ENCODE measurements at regions not wholly inside any gene's neighbourhood (a gene's known extent, or its start where the extent isn't known, plus 50 kb on each side); places are given as distances from the start of the nearest gene placed in this dataset.

DNA sequence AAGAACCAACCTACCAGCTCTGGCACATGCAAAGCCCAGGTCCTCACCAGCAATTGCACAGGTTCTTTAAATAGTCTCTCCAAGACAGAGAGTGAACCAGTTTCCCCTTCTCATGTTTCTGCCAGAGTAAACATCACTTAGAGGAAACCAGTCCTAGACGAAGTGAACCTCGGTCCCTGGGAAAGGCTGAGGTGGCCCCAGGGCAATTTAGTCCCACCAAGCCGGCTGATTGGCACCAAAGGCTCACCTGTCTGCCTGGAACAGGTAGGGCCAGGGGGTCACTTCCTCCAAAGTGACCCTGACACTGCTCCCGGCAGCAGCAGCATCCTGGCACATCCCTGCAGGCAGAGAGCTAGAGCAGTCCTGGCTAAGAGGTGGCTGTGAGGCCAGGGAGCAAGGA is 122.9 kb upstream of the ZNF507 start:
- Histone ChIP-seq H3K79me2 (ENCODE audit: insufficient read depth, low read length) (no peaks in the 10 kb centered on the region), H3K4me3 (replicated peaks in 1 of 3; ENCODE audit: insufficient read depth in 1 of 3, low read depth in 2 of 3, low read length in 3 of 3) (no peak overlapping the region), H3K27me3 (ENCODE audit: control insufficient read depth in 1 of 2, insufficient read depth in 2 of 2, low read length in 2 of 2) (peaks cover 0 to 18% of the 10 kb centered on the region in 2 experiments; a peak in 3 of 5 replicates), H3K4me2 (ENCODE audit: low read depth, low read length) (no peak overlapping the region), H3K27ac (ENCODE audit: extremely low read length, insufficient read depth, low read length) (no peak overlapping the region), H3K9me3 (ENCODE audit: low read length) (no peaks in the 10 kb centered on the region), H3K9ac (ENCODE audit: insufficient read depth, low read depth, low read length) (no peak overlapping the region), H2AFZ (ENCODE audit: low read length) (no peak overlapping the region), H4K20me1 (ENCODE audit: insufficient read depth, low read length) (no peaks in the 10 kb centered on the region), H3K4me1 (ENCODE audit: insufficient read depth, low read length) (no peaks in the 10 kb centered on the region), H3K36me3 (replicated peaks in 1 of 2; ENCODE audit: control insufficient read depth in 1 of 2, insufficient read depth in 2 of 2, low read length in 2 of 2) (no peaks in the 10 kb centered on the region)
- ATAC-seq (no peak), FAIRE-seq (no peak), DNase-seq (ENCODE audit: low spot score) (no peak)
- no TSS peak for BruUV-seq (replicated peaks)
- in situ Hi-C loops (cut with HindIII; ENCODE audit: extremely low pct_ligation_motif_present, low pct_unique_long_range_greater_than_20kb): loop anchor here (5.0 kb wide), 1 partner anchor 1555 kb away; no protein-coding TSS in a partner anchor
- ChIA-PET CTCF (ENCODE audit: low intra/inter-chr PET ratio, low total read pairs) (no interaction called here), POLR2A (no interaction called here)
- intact Hi-C loops (cut with micrococcal nuclease; ENCODE audit: unreplicated experiment): loop anchor here (10.0 kb wide), 2 partner anchors 548 to 1438 kb away; no protein-coding TSS in a partner anchor
- TF ChIP-seq ZNF724P (CRISPR knock-in tag; IDR thresholded peaks at IDR 0.05; ENCODE audit: borderline replicate concordance) (no peak), ADNP (CRISPR knock-in tag; IDR thresholded peaks at IDR 0.05) (no peak), ZNF121 (CRISPR knock-in tag; IDR thresholded peaks at IDR 0.05) (no peak), JUN (CRISPR knock-in tag; IDR thresholded peaks at IDR 0.05) (no peak), ZNF468 (CRISPR knock-in tag; IDR thresholded peaks at IDR 0.05) (no peak), RBAK (CRISPR knock-in tag; IDR thresholded peaks at IDR 0.05) (no peak), ZBTB25 (CRISPR knock-in tag; IDR thresholded peaks at IDR 0.05) (no peak), ZFP62 (CRISPR knock-in tag; IDR thresholded peaks at IDR 0.05) (no peak), ZBTB1 (CRISPR knock-in tag; IDR thresholded peaks at IDR 0.05; ENCODE audit: borderline replicate concordance) (no peak), NFYB (CRISPR knock-in tag; IDR thresholded peaks at IDR 0.05) (no peak), NRL (CRISPR knock-in tag; IDR thresholded peaks at IDR 0.05; ENCODE audit: borderline replicate concordance) (no peak)
- TF ChIP-seq, protein P1, sequence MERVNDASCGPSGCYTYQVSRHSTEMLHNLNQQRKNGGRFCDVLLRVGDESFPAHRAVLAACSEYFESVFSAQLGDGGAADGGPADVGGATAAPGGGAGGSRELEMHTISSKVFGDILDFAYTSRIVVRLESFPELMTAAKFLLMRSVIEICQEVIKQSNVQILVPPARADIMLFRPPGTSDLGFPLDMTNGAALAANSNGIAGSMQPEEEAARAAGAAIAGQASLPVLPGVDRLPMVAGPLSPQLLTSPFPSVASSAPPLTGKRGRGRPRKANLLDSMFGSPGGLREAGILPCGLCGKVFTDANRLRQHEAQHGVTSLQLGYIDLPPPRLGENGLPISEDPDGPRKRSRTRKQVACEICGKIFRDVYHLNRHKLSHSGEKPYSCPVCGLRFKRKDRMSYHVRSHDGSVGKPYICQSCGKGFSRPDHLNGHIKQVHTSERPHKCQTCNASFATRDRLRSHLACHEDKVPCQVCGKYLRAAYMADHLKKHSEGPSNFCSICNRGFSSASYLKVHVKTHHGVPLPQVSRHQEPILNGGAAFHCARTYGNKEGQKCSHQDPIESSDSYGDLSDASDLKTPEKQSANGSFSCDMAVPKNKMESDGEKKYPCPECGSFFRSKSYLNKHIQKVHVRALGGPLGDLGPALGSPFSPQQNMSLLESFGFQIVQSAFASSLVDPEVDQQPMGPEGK (CRISPR knock-in tag; IDR thresholded peaks at IDR 0.05): no peak
- 6% methylated on average over 4 of the region's 4 CpGs for WGBS (ENCODE audit: low lambda C conversion rate)

Measured in HepG2 (cell line).